ENCODE measurements at regions not wholly inside any gene's neighbourhood (a gene's known extent, or its start where the extent isn't known, plus 50 kb on each side); places are given as distances from the start of the nearest gene placed in this dataset.

DNA sequence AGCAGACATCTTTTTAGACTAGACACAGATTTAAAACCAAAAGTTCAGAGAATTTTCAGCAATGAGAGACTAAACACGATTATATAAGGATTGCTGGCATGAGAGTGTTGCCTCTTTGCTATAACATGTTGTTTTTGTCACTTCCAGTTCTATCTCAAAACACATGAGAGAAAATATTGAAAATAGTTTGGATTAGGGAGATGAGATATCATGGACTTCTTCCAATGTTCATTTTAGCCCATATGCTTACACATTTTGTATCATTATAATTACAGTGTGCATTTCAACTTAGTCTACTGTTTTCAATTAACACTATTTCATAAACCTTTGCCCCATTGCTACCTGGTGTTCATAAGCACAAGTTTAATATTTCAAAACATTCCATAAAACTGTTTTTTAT, 175.9 kb upstream of the PGR start:
- DNase-seq (ENCODE audit: low read depth in 1 of 2, low spot score in 2 of 2), result no peak
- TF ChIP-seq JUND (IDR thresholded peaks at IDR 0.05; ENCODE audit: low read length) (no peak), SIRT6 (IDR thresholded peaks at IDR 0.05; ENCODE audit: low read length) (no peak), MAX (IDR thresholded peaks at IDR 0.05) (no peak), SP4 (IDR thresholded peaks at IDR 0.05; ENCODE audit: low read length) (no peak), MAFK (IDR thresholded peaks at IDR 0.05; ENCODE audit: low read depth, low read length) (no peak), CTBP2 (IDR thresholded peaks at IDR 0.05; ENCODE audit: borderline replicate concordance, insufficient read depth, insufficient read length, low read length) (no peak), SIX5 (IDR thresholded peaks at IDR 0.05; ENCODE audit: low read depth, low read length) (no peak), SIN3A (conservative IDR thresholded peaks at IDR 0.05 in 1 of 2, IDR thresholded peaks at IDR 0.05 in 1 of 2; ENCODE audit: low read depth in 1 of 2, low read length in 2 of 2) (no peak), TEAD4 (IDR thresholded peaks at IDR 0.05; ENCODE audit: low read depth, low read length) (no peak)
- H3K36me3 ChIP-seq (ENCODE audit: control insufficient read depth in 2 of 4, insufficient read depth in 4 of 4, low read length in 3 of 4), result no peaks in the 10 kb centered on the region
- H3K9me3 ChIP-seq (ENCODE audit: insufficient read depth in 2 of 2, low read depth in 1 of 2, low read length in 1 of 2), result no peaks in the 10 kb centered on the region
- no peak overlapping the region for H2BK120ac ChIP-seq (replicated peaks; ENCODE audit: low read depth, low read length)
- H3K9ac ChIP-seq (replicated peaks in 1 of 4; ENCODE audit: extremely low read depth in 1 of 4, low read depth in 3 of 4, low read length in 3 of 4), result no peak overlapping the region
- H2BK12ac ChIP-seq (ENCODE audit: low read depth, low read length), result no peak overlapping the region
- H3K79me1 ChIP-seq (ENCODE audit: low read depth, low read length), result no peaks in the 10 kb centered on the region
- H2BK5ac ChIP-seq (ENCODE audit: low read depth, low read length), result no peak overlapping the region
- H3K23ac ChIP-seq (ENCODE audit: insufficient read length), result no peak overlapping the region
- no peak overlapping the region for H3K4me2 ChIP-seq (ENCODE audit: insufficient read depth in 1 of 2, low read depth in 2 of 2, low read length in 2 of 2)
- ChIA-PET POLR2A (ENCODE audit: partially characterized antibody) (no interaction called here), CTCF (ENCODE audit: partially characterized antibody) (no interaction called here)
- no peaks in the 10 kb centered on the region for H3K4me1 ChIP-seq (replicated peaks in 1 of 4; ENCODE audit: control insufficient read depth in 3 of 4, insufficient read depth in 4 of 4, low read length in 3 of 4)
- no peak overlapping the region for H3K56ac ChIP-seq (replicated peaks; ENCODE audit: insufficient read length, low read depth, low read length)
- H4K8ac ChIP-seq (ENCODE audit: extremely low read depth, insufficient read depth, low read length), result no peak overlapping the region
- H3K27ac ChIP-seq (ENCODE audit: low read depth, low read length), result no peak overlapping the region
- H4K5ac ChIP-seq (ENCODE audit: insufficient read length, low read depth, low read length), result no peak overlapping the region
- no peak overlapping the region for H2BK15ac ChIP-seq (ENCODE audit: low read length)
- no peaks in the 10 kb centered on the region; the same call in 1 of the 2 replicates for H3K23me2 ChIP-seq (ENCODE audit: low read depth, low read length)
- H3K27me3 ChIP-seq (replicated peaks in 1 of 4; ENCODE audit: control insufficient read depth in 3 of 4, extremely low read depth in 1 of 4, insufficient read depth in 3 of 4, low read length in 3 of 4), result no peaks in the 10 kb centered on the region
- no peak overlapping the region for H2AK5ac ChIP-seq (ENCODE audit: low read depth, low read length)
- no peak overlapping the region for H4K91ac ChIP-seq (replicated peaks; ENCODE audit: insufficient read length, low read length)
- no peak overlapping the region for H3K4me3 ChIP-seq (ENCODE audit: extremely low read depth in 1 of 4, insufficient read depth in 2 of 4, low read depth in 3 of 4, low read length in 4 of 4)
- H3K79me2 ChIP-seq (ENCODE audit: control insufficient read depth in 1 of 2, insufficient read depth in 2 of 2, low read length in 2 of 2), result no peaks in the 10 kb centered on the region
- no peaks in the 10 kb centered on the region for H4K20me1 ChIP-seq (replicated peaks in 1 of 2; ENCODE audit: control insufficient read depth in 1 of 2, insufficient read depth in 2 of 2, low read length in 2 of 2)
- no peak overlapping the region for H2BK20ac ChIP-seq (ENCODE audit: low read length)
- no peak overlapping the region for H3K4ac ChIP-seq (replicated peaks; ENCODE audit: insufficient read length, low read depth, low read length)
- FAIRE-seq, result no peak
- no peak overlapping the region for H3K18ac ChIP-seq (ENCODE audit: extremely low read depth, low read length)
- no peak overlapping the region for H3K14ac ChIP-seq (ENCODE audit: insufficient read length)
- no peak overlapping the region for H2AFZ ChIP-seq (ENCODE audit: low read length)
- 93% methylated on average over 1 of the region's 1 CpG; no CpG with 5 or more reads in 1 of the 2 experiments for WGBS, 2 experiments (ENCODE audit: extremely low coverage in 1 of 2, insufficient coverage in 1 of 2, insufficient read length in 1 of 2, insufficient replicate concordance in 2 of 2, low coverage in 1 of 2, low lambda C conversion rate in 2 of 2, missing lambda C conversion rate in 1 of 2)
